M059J (cell line): ENCODE measurements at regions not wholly inside any gene's neighbourhood (a gene's known extent, or its start where the extent isn't known, plus 50 kb on each side); places are given as distances from the start of the nearest gene placed in this dataset.

Experiments
- DNase-seq: peaks from one replicate; pipeline ENCODE4 v3.0.0-alpha.2; 2012; ENCODE audit warnings: low read depth

GRCh38 chr2:18009891-18010290 lies 131.4 kb downstream of the KCNS3 start:
- DNase-seq, result no peak

- DNase-seq, result no peak
Observed at GRCh38 chr2:18005411-18005810, 126.9 kb downstream of the KCNS3 start.

GRCh38 chr2:18001671-18002070 lies 123.2 kb downstream of the KCNS3 start:
- DNase-seq, result no peak

GRCh38 chr2:17996978-17997377 lies 118.5 kb downstream of the KCNS3 start:
- no peak for DNase-seq

GRCh38 chr2:17995593-17995992 lies 117.1 kb downstream of the KCNS3 start:
- DNase-seq, result no peak
